SK-N-SH treated with all-trans-retinoic acid at 6 μM for 48 hours (cell line): ENCODE measurements at regions not wholly inside any gene's neighbourhood (a gene's known extent, or its start where the extent isn't known, plus 50 kb on each side); places are given as distances from the start of the nearest gene placed in this dataset.

Experiments used
- ARNTL ChIP-seq: fragments of 450-650 bp; formaldehyde crosslinking; IDR thresholded peaks from 2 replicates; pipeline ENCODE4 v1.5.0; 2020; ENCODE audit warnings: low read depth, mild to moderate bottlenecking, moderate library complexity, borderline replicate concordance
- SNAI2 ChIP-seq: fragments of 250-450 bp; sonication (Bioruptor Pico); IDR thresholded peaks from 2 replicates; pipeline ENCODE4 v1.5.0; 2020; ENCODE audit warnings: mild to moderate bottlenecking, moderate library complexity
- ZFP3 ChIP-seq: fragments of 250-450 bp; sonication (Bioruptor Pico); IDR thresholded peaks from 2 replicates; pipeline ENCODE4 v1.5.0; 2020; ENCODE audit warnings: mild to moderate bottlenecking, moderate library complexity
- ZFP30 ChIP-seq: fragments of 450-650 bp; formaldehyde crosslinking; IDR thresholded peaks from 2 replicates; pipeline ENCODE4 v1.5.0; 2022; ENCODE audit warnings: mild to moderate bottlenecking, moderate library complexity
- ZNF70 ChIP-seq: fragments of 450-650 bp; formaldehyde crosslinking; IDR thresholded peaks from 2 replicates; pipeline ENCODE4 v1.5.0; 2020; ENCODE audit warnings: mild to moderate bottlenecking, moderate library complexity

GRCh38 chr21:22356663-22357062 is 1358.5 kb downstream of the NCAM2 start:
- TF ChIP-seq ZNF70 (CRISPR knock-in tag) (no peak), ZFP30 (CRISPR knock-in tag) (no peak), ARNTL (no peak), ZFP3 (CRISPR knock-in tag) (no peak), SNAI2 (no peak)
